Right atrium auricular region (tissue), 2 donors: ENCODE measurements at regions not wholly inside any gene's neighbourhood (a gene's known extent, or its start where the extent isn't known, plus 50 kb on each side); places are given as distances from the start of the nearest gene placed in this dataset.

ENCODE experiments used
- DNase-seq: peaks from one replicate; pipeline ENCODE4 v3.0.0-alpha.2; 2019; ENCODE audit warnings: low spot score
- H3K27ac ChIP-seq, 2 donors: fragments of 200-600 bp; sonication (generic); 1 replicate in 1 of 2; 2 replicates in 1 of 2; pipeline ENCODE4 v1.5.1; 2016 to 2019
- H3K27me3 ChIP-seq, 2 donors: fragments of 200-600 bp; sonication (generic); one replicate each; pipeline versions ENCODE4 v1.5.1 to v1.6.0; 2017 to 2019
- H3K36me3 ChIP-seq: fragments of 200-600 bp; sonication (generic); one replicate; pipeline ENCODE4 v1.5.1; 2016
- H3K4me1 ChIP-seq, 2 donors: fragments of 200-600 bp; sonication (generic); one replicate each; pipeline versions ENCODE4 v1.5.1 to v1.6.0; 2017 to 2019
- H3K4me3 ChIP-seq, 2 donors: fragments of 200-600 bp; sonication (generic); 1 replicate in 1 of 2; 2 replicates in 1 of 2; pipeline ENCODE4 v1.5.1; 2017 to 2019; ENCODE audit warnings: mild to moderate bottlenecking in 1 of 2, moderate library complexity in 1 of 2
- H3K9me3 ChIP-seq, 2 donors: fragments of 200-600 bp; sonication (generic); one replicate each; pipeline ENCODE4 v1.5.1; 2019
- CTCF ChIP-seq, 2 donors: fragments of 200-600 bp; sonication (generic); IDR thresholded peaks; one replicate each; pipeline ENCODE4 v1.5.1; 2019; ENCODE audit warnings: antibody characterized with exemption in 2 of 2

- no peaks in the 10 kb centered on the region for H3K36me3 ChIP-seq
- peaks cover 0 to 7% of the 10 kb centered on the region in 2 donors for H3K9me3 ChIP-seq
- H3K4me1 ChIP-seq, result no peaks in the 10 kb centered on the region
- no peak overlapping the region for H3K4me3 ChIP-seq
- H3K27me3 ChIP-seq, result no peaks in the 10 kb centered on the region
- TF ChIP-seq CTCF (IDR thresholded peaks at IDR 0.05), result no peak
- no peak overlapping the region for H3K27ac ChIP-seq
- DNase-seq, result no peak
These were observed 523.0 kb upstream of the SLITRK1 start for GRCh38 chr13:84405286-84405685.

- no peak for TF ChIP-seq CTCF (IDR thresholded peaks at IDR 0.05)
- no peaks in the 10 kb centered on the region for H3K9me3 ChIP-seq
- no peaks in the 10 kb centered on the region for H3K36me3 ChIP-seq
- H3K27ac ChIP-seq, result no peak overlapping the region
- no peak overlapping the region for H3K4me3 ChIP-seq
- H3K4me1 ChIP-seq, result no peaks in the 10 kb centered on the region
- no peaks in the 10 kb centered on the region for H3K27me3 ChIP-seq
- DNase-seq, result no peak
These were observed 518.4 kb upstream of the SLITRK1 start for GRCh38 chr13:84400706-84401105.

- no peaks in the 10 kb centered on the region for H3K4me1 ChIP-seq
These were observed 517.2 kb upstream of the SLITRK1 start for GRCh38 chr13:84399320-84400085.

GRCh38 chr13:84393981-84394625 is 511.8 kb upstream of the SLITRK1 start:
- peaks cover 0 to 7% of the 10 kb centered on the region in 2 donors for H3K9me3 ChIP-seq
- no peak overlapping the region for H3K4me3 ChIP-seq
- no peaks in the 10 kb centered on the region for H3K27me3 ChIP-seq
- DNase-seq, result no peak
- TF ChIP-seq CTCF (IDR thresholded peaks at IDR 0.05), result no peak
- H3K4me1 ChIP-seq, result no peaks in the 10 kb centered on the region
- no peak overlapping the region for H3K27ac ChIP-seq
- H3K36me3 ChIP-seq, result no peaks in the 10 kb centered on the region

More at GRCh38 chr13:84399320-84400085, 517.2 kb upstream of the SLITRK1 start:
- TF ChIP-seq CTCF (IDR thresholded peaks at IDR 0.05), result no peak
- H3K27ac ChIP-seq, result no peak overlapping the region
- H3K36me3 ChIP-seq, result no peaks in the 10 kb centered on the region
- no peaks in the 10 kb centered on the region for H3K9me3 ChIP-seq
- no peak for DNase-seq
- no peak overlapping the region for H3K4me3 ChIP-seq
- H3K27me3 ChIP-seq, result no peaks in the 10 kb centered on the region

- H3K27me3 ChIP-seq, result no peaks in the 10 kb centered on the region
- no peak overlapping the region for H3K4me3 ChIP-seq
- DNase-seq, result no peak
- no peaks in the 10 kb centered on the region for H3K4me1 ChIP-seq
- peaks cover 0 to 10% of the 10 kb centered on the region in 2 donors for H3K9me3 ChIP-seq
- H3K36me3 ChIP-seq, result no peaks in the 10 kb centered on the region
- TF ChIP-seq CTCF (IDR thresholded peaks at IDR 0.05), result no peak
- no peak overlapping the region for H3K27ac ChIP-seq
These were observed 498.6 kb upstream of the SLITRK1 start for GRCh38 chr13:84380866-84381265.
